Activated CD4-positive, alpha-beta memory T cell treated with anti-CD3 and anti-CD28 coated beads for 36 hours (primary cell): ENCODE measurements at regions not wholly inside any gene's neighbourhood (a gene's known extent, or its start where the extent isn't known, plus 50 kb on each side); places are given as distances from the start of the nearest gene placed in this dataset.
"Not testable (repeated sequence)": the region's sequence is repeated elsewhere in the genome, so short reads cannot be mapped to it uniquely, and the experiment has no call there.

Source experiments
- CTCF ChIA-PET: fragments of 350-600 bp; sonication (Branson Sonifier 250); formaldehyde crosslinking; loops from one replicate; lab custom pipeline; 2021; ENCODE audit warnings: antibody characterized with exemption, inconsistent platforms; lab: Charles Lee
- POLR2A ChIA-PET: fragments of 350-600 bp; sonication (Branson Sonifier 250); formaldehyde crosslinking; loops from one replicate; lab custom pipeline; 2021; ENCODE audit warnings: antibody characterized with exemption; lab: Charles Lee
- DNase-seq: peaks from one replicate; pipeline ENCODE4 v3.0.0-alpha.2; 2020
- H3K27ac Mint-ChIP-seq: one replicate; pipeline ENCODE4 v1.8.0; 2021; ENCODE audit warnings: mixed read lengths
- H3K27me3 Mint-ChIP-seq: one replicate; pipeline ENCODE4 v1.8.0; 2021; ENCODE audit warnings: mixed read lengths
- H3K36me3 Mint-ChIP-seq: one replicate; pipeline ENCODE4 v1.8.0; 2021; ENCODE audit warnings: mixed read lengths
- H3K4me1 Mint-ChIP-seq: one replicate; pipeline ENCODE4 v1.8.0; 2021; ENCODE audit warnings: low read depth, mixed read lengths
- H3K4me3 Mint-ChIP-seq: one replicate; pipeline ENCODE4 v1.8.0; 2021; ENCODE audit warnings: mild to moderate bottlenecking, mixed read lengths
- H3K9me3 Mint-ChIP-seq: one replicate; pipeline ENCODE4 v1.8.0; 2021; ENCODE audit warnings: mixed read lengths
- intact Hi-C: fragments of 100-400 bp; cut with micrococcal nuclease; formaldehyde crosslinking; loops from one replicate; pipeline ENCODE4 v1.15.1; 2023

DNA sequence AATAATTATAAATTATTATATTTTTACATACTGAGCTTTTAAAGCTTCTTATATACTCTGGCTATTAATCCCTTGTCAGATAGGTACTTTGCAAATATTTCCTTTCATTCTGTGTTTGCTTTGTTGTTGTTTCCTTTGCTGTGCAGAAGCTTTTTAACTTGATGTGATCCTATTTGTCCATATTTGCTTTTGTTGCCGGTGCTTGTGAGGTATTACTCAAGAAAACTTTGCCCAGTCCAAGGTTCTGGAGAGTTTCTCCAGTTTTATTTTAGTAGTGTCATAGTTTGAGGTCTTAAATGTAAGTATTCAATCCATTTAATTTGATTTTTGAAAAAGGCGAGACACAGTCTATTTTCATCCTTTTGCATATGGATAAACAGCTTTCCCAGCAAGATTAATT, 1319.9 kb upstream of the PRR20A start:
- no peaks in the 10 kb centered on the region for H3K36me3 Mint-ChIP-seq
- CTCF ChIA-PET, result no interaction called here

DNA sequence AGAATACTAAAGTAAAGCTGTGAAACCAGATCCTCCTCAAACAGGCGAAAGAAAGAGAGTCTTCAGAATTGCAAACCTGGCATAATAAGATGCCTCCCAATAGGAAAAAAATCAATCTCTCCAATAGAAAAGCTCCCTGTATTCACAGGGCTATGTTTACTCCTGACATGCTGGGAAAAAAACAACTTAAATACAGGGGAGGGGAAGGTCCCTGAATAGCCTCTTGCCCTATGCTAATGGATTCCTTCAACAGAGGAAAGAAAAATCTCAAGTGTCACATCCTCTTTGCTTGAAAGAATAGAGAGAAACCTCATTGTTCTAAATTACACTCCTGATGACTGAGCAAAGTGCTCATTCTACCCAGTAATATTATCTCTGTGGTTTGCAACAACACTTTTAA, 1271.1 kb upstream of the PRR20A start:
- intact Hi-C loops, result no loop called here

More for the DNA sequence above, 1319.9 kb upstream of the PRR20A start:
- DNase-seq, result no peak
- no peak overlapping the region for H3K27ac Mint-ChIP-seq
- intact Hi-C loops, result no loop called here
- no peaks in the 10 kb centered on the region for H3K27me3 Mint-ChIP-seq
- H3K4me3 Mint-ChIP-seq, result no peak overlapping the region
- H3K4me1 Mint-ChIP-seq, result no peaks in the 10 kb centered on the region
- POLR2A ChIA-PET, result no interaction called here
- peaks cover 3% of the 10 kb centered on the region for H3K9me3 Mint-ChIP-seq

DNA sequence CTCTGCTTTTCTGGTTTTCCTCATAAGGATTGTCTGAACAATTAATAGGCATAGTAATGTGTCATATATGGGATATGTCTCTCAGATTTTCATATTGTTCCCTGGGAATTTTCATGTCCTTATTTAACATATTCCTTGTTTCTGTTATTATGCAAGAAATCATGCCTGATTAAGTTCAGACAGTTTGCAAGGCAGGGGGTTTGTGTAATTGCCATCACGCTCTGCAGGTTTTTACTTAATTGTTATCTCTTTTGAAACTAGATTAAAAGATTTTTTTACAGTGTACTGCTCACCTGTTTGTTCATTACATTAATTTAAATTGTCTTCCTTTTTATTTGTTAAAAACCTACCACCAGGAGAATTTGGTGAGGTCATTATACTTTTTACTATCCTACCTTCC, 1253.2 kb upstream of the PRR20A start:
- no peaks in the 10 kb centered on the region for H3K4me1 Mint-ChIP-seq
- intact Hi-C loops, result no loop called here
- H3K9me3 Mint-ChIP-seq, result peaks cover 10% of the 10 kb centered on the region
- H3K27ac Mint-ChIP-seq, result no peak overlapping the region
- H3K4me3 Mint-ChIP-seq, result no peak overlapping the region
- POLR2A ChIA-PET, result no interaction called here
- H3K27me3 Mint-ChIP-seq, result no peaks in the 10 kb centered on the region
- no peak for DNase-seq
- H3K36me3 Mint-ChIP-seq, result no peaks in the 10 kb centered on the region
- CTCF ChIA-PET, result no interaction called here

More for the DNA sequence above, 1271.1 kb upstream of the PRR20A start:
- no peak for DNase-seq
- ChIA-PET CTCF (no interaction called here), POLR2A (no interaction called here)
- Mint-ChIP-seq H3K4me1 (no peaks in the 10 kb centered on the region), H3K27ac (no peak overlapping the region), H3K36me3 (no peaks in the 10 kb centered on the region), H3K27me3 (no peaks in the 10 kb centered on the region), H3K4me3 (no peak overlapping the region), H3K9me3 (peaks cover 38% of the 10 kb centered on the region)

DNA sequence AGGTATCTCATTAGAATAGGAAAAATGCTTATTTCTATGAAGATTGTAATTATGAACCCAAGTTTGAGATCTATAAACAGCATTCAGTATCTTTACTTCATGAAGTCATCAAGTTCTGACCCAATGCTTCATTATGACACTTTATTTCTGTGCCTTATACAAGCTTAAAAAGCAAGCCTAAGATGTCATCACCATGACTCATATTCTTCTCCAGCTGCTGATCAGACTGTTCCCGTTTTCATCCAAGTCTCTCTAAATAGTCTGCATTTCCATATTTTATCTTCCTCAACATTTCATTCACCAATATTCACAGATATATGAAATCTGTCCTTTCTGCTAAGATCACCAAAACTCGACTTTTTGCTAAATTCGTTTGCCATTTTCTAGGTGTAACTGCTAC, 1247.2 kb upstream of the PRR20A start:
- CTCF ChIA-PET, result no interaction called here

DNA sequence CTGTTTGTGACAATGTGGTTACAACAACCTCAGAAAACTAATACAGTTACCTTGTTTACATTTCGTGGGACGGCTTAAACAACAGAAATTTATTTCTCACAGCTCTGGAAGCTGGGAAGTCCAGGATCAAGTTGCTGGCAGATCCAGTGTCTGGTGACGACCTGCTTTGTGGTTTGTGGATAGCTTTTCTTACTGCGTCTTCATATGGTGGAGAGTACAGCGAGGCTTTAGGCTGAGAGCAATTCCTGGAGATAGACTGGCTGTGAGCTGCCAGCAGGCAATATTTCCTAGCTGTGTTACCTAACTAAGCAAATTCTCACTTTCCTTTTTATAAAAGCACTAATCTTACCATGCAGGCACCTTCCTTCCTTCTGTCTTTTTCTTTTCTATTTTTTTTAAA, 1203.5 kb upstream of the PRR20A start:
- ChIA-PET POLR2A (no interaction called here), CTCF (no interaction called here)
- no peak for DNase-seq
- Mint-ChIP-seq H3K27me3 (no peaks in the 10 kb centered on the region), H3K9me3 (peaks cover 18% of the 10 kb centered on the region), H3K4me1 (no peaks in the 10 kb centered on the region), H3K36me3 (no peaks in the 10 kb centered on the region), H3K27ac (no peak overlapping the region), H3K4me3 (no peak overlapping the region)
- intact Hi-C loops, result no loop called here

More for the DNA sequence above, 1247.2 kb upstream of the PRR20A start:
- peaks cover 19% of the 10 kb centered on the region for H3K9me3 Mint-ChIP-seq
- no peak overlapping the region for H3K27ac Mint-ChIP-seq
- H3K36me3 Mint-ChIP-seq, result no peaks in the 10 kb centered on the region
- DNase-seq, result no peak
- intact Hi-C loops, result no loop called here
- no peaks in the 10 kb centered on the region for H3K4me1 Mint-ChIP-seq
- POLR2A ChIA-PET, result no interaction called here
- no peaks in the 10 kb centered on the region for H3K27me3 Mint-ChIP-seq
- H3K4me3 Mint-ChIP-seq, result no peak overlapping the region

DNA sequence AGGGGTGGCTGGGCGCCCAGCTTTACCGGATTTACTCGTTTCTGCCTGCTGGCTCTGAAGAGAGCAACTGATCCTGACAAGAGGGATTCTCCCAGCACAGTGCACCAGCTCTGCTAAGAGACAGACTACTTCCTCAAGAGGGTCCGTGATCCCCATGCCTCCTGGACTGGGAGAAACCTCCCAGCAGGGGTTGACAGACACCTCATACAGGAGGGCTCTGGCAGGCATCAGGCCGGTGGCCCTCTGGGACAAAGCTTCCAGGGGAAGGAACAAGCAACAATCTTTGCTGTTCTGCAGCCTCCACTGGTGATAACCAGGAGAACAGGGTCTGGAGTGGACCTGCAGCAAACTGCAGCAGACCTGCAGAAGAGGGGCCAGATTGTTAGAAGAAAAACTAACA, 1192.5 kb upstream of the PRR20A start:
- ChIA-PET CTCF (no interaction called here), POLR2A (no interaction called here)
- H3K27ac Mint-ChIP-seq, result no peak overlapping the region
- no peaks in the 10 kb centered on the region for H3K4me1 Mint-ChIP-seq
- intact Hi-C loops, result no loop called here
- H3K4me3 Mint-ChIP-seq, result no peak overlapping the region
- H3K36me3 Mint-ChIP-seq, result no peaks in the 10 kb centered on the region
- H3K27me3 Mint-ChIP-seq, result no peaks in the 10 kb centered on the region
- no peak for DNase-seq
- H3K9me3 Mint-ChIP-seq, result peaks cover 17% of the 10 kb centered on the region

DNA sequence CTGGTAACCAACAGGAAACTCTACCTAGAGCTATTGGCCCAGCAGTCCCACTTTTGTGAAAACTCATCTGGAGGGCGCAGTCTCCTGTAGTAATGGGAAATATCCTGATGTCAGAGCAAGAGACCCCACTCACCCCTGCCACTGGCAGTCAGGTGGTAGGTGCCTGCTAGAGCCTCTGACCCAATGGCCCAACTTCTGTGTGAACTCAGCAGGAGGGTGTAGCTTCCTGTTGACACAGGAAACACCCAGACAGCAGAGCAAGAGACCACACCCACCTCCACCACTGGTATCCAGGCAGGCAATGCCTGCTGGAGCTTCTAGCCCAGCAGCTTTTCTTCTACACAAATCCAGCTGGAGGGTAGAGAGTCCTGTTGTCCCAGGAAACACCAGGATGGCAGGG, 1176.8 kb upstream of the PRR20A start:
- no peaks in the 10 kb centered on the region for H3K27me3 Mint-ChIP-seq
- H3K4me1 Mint-ChIP-seq, result no peaks in the 10 kb centered on the region
- H3K36me3 Mint-ChIP-seq, result no peaks in the 10 kb centered on the region
- H3K4me3 Mint-ChIP-seq, result no peak overlapping the region
- no peak for DNase-seq
- CTCF ChIA-PET, result no interaction called here
- H3K9me3 Mint-ChIP-seq, result peaks cover 26% of the 10 kb centered on the region
- POLR2A ChIA-PET, result no interaction called here
- no peak overlapping the region for H3K27ac Mint-ChIP-seq
- intact Hi-C loops, result no loop called here

DNA sequence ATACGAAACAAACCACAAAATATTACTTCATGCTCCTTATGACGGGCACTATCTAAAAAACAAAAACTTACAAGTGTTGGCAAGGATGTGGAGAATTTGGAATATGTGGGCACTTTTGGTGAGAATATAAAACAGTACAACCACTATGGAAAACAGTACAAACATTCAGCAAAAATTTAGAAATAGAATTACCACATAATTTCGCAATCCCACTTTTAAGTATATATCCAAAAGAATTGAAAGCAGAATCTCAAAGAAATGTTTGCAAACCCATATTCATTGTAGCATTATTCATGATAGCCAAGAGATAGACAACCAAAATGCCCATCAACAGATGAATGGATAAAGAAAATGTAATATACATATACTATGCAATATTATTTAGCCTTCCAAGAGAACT, 1173.7 kb upstream of the PRR20A start:
- ChIA-PET CTCF (no interaction called here), POLR2A (no interaction called here)
- Mint-ChIP-seq H3K27me3 (no peaks in the 10 kb centered on the region), H3K36me3 (no peaks in the 10 kb centered on the region), H3K27ac (no peak overlapping the region), H3K4me3 (no peak overlapping the region), H3K4me1 (no peaks in the 10 kb centered on the region), H3K9me3 (peaks cover 13% of the 10 kb centered on the region)
- DNase-seq, result no peak
- intact Hi-C loops, result no loop called here

DNA sequence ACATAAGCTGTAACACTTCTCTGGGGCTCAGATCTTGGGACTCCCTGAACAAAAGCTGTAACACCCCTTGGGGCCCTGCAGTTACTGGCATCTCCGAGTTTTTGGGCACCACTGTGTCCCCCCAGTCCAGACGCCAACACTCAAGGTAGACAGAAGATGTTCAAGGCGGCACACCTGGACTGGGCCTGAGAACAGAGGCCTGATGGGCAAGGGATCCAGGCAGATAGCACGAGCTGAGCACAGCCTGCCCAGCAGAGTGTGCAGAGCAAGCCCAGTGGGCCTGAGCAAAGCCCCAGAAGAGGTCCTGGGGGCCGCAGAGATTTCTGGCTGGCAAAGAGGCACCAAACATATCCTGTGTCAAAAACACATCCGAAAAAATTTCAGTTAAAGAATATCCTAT, 1163.3 kb upstream of the PRR20A start:
- H3K36me3 Mint-ChIP-seq, result no peaks in the 10 kb centered on the region
- POLR2A ChIA-PET, result no interaction called here
- CTCF ChIA-PET, result no interaction called here

DNA sequence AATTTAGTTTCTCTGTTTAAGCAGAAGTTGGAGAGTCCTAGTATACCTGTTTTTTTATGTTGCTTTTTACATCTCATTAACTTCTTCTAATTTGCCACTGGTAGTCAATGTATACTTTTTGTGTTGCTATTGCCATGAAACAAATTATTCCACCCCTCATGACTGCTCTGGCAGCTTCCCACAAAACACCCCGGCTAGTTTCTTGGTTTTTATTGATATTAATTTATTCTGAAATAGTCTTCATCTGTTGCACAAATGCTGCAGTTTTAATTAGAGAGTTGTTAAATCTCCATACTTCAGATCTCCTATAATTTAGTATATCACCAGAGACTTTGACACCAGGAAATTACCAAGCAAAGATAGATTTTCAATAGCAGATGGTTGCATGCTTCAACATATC, 1159.3 kb upstream of the PRR20A start:
- no peaks in the 10 kb centered on the region for H3K27me3 Mint-ChIP-seq
- H3K27ac Mint-ChIP-seq, result no peak overlapping the region
- no peak for DNase-seq
- intact Hi-C loops, result no loop called here
- ChIA-PET CTCF (no interaction called here), POLR2A (no interaction called here)
- peaks cover 16% of the 10 kb centered on the region for H3K9me3 Mint-ChIP-seq
- H3K36me3 Mint-ChIP-seq, result no peaks in the 10 kb centered on the region
- H3K4me3 Mint-ChIP-seq, result no peak overlapping the region
- no peaks in the 10 kb centered on the region for H3K4me1 Mint-ChIP-seq

More for the DNA sequence above, 1163.3 kb upstream of the PRR20A start:
- DNase-seq, result no peak
- H3K27me3 Mint-ChIP-seq, result no peaks in the 10 kb centered on the region
- intact Hi-C loops, result no loop called here
- no peak overlapping the region for H3K4me3 Mint-ChIP-seq
- no peak overlapping the region for H3K27ac Mint-ChIP-seq
- H3K9me3 Mint-ChIP-seq, result peaks cover 16% of the 10 kb centered on the region
- no peaks in the 10 kb centered on the region for H3K4me1 Mint-ChIP-seq

DNA sequence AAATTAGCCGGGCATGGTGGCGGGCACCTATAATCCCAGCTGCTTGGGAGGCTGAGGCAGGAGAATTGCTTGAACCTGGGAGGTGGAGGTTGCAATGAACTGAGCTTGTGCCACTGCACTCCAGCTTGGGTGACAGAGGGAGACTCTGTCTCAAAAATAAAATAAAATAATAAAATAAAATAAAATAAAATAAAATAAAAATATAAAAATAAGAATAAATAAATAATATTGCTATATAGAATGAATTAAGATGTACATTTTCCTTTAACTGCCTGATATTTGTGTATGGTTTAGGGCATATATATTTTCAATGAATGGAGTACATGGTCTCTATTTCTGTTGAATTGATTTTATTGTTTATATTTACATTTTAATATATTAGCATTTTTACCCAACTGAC, 1156.7 kb upstream of the PRR20A start:
- H3K36me3 Mint-ChIP-seq, intact Hi-C loops, H3K27ac Mint-ChIP-seq, H3K4me3 Mint-ChIP-seq, H3K9me3 Mint-ChIP-seq, CTCF ChIA-PET, POLR2A ChIA-PET, H3K27me3 Mint-ChIP-seq, H3K4me1 Mint-ChIP-seq, DNase-seq: not testable (repeated sequence)

DNA sequence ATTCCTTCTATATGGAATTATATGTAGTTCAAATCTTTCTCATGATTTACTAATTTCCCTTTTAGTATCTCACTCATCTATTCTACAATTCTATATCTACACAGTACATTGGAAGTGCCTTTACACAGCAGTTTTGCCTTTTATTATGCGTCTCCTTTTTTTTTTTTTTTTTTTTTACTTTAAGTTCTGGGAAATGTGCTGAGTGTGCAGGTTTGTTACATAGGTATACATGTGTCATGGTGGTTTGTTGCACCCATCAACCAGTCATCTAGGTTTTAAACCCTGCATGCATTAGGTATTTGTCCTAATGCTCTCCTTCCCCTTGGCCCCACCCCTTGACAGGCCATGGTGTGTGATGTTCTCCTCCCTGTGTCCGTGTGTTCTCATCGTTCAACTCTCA, 1150.1 kb upstream of the PRR20A start:
- Mint-ChIP-seq H3K36me3 (no peaks in the 10 kb centered on the region), H3K4me1 (no peaks in the 10 kb centered on the region), H3K9me3 (peaks cover 7% of the 10 kb centered on the region)

DNA sequence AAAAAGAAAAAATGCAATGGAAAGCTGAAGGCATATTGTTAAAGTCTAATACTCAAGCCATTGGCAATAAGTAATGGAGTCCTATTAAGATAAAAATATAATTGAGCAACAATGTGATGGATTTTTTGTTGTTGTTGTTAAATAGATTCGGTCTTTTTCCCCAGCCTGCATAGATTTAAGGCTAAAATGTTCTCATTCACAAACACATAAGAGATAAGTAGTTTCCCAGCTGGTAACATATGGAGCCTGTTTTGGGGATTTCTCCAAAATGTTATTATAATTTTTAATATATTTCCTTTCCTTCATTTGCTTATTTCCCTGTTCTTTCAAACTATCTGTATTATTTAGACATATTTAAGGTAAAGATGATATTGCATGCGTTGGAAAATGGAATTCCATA, 1149.1 kb upstream of the PRR20A start:
- POLR2A ChIA-PET, result no interaction called here
- DNase-seq, result no peak
- intact Hi-C loops, result no loop called here
- no peak overlapping the region for H3K27ac Mint-ChIP-seq
- peaks cover 4% of the 10 kb centered on the region for H3K9me3 Mint-ChIP-seq
- H3K4me3 Mint-ChIP-seq, result no peak overlapping the region
- no peaks in the 10 kb centered on the region for H3K36me3 Mint-ChIP-seq
- CTCF ChIA-PET, result no interaction called here
- no peaks in the 10 kb centered on the region for H3K4me1 Mint-ChIP-seq
- H3K27me3 Mint-ChIP-seq, result no peaks in the 10 kb centered on the region

More for the DNA sequence above, 1150.1 kb upstream of the PRR20A start:
- POLR2A ChIA-PET, result no interaction called here
- CTCF ChIA-PET, result no interaction called here
- intact Hi-C loops, result no loop called here
- Mint-ChIP-seq H3K4me3 (no peak overlapping the region), H3K27ac (no peak overlapping the region), H3K27me3 (no peaks in the 10 kb centered on the region)
- DNase-seq, result no peak

DNA sequence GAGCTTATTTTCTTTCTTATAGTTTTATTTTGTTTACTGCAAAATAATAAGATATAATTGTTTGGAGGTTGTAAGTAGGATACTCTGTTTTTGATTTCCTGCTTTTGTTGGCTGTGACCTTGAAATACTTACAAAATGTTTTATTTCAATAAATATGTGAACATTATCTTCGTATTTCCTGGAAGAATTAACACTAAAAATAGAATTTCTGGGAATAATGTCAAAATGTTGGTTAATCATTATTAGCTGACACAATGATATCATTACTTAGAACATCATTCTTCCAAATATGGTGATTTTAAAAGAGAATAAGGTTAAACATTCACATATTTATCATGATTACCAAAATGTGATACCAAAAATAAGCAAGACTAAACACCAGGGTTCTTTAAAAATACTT, 1148.6 kb upstream of the PRR20A start:
- no peaks in the 10 kb centered on the region for H3K27me3 Mint-ChIP-seq
- ChIA-PET POLR2A (no interaction called here), CTCF (no interaction called here)
- intact Hi-C loops, result no loop called here
- no peaks in the 10 kb centered on the region for H3K4me1 Mint-ChIP-seq
- no peak overlapping the region for H3K27ac Mint-ChIP-seq
- H3K4me3 Mint-ChIP-seq, result no peak overlapping the region
- DNase-seq, result no peak
- H3K36me3 Mint-ChIP-seq, result no peaks in the 10 kb centered on the region
- H3K9me3 Mint-ChIP-seq, result peaks cover 6% of the 10 kb centered on the region
